ENCODE measurements at regions not wholly inside any gene's neighbourhood (a gene's known extent, or its start where the extent isn't known, plus 50 kb on each side); places are given as distances from the start of the nearest gene placed in this dataset.

DNA sequence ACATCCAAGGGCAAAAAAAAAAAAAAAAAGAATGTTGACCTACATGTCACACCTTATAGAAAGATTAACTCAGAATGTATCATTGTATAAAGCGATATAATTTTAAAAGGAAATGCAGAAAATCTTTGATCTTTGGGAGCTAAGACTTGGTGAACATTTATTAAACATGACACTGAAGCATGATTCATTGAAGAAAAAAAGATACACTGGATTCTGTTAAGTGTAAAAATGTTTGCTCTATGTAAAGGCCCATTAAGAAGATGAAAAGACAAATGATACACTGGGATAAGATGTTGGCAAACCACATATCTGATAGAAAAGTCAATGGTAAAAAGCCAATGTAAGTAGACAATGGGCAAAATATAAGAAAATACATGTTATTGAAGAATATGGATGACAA lies 1131.0 kb downstream of the AACS start:
- TF ChIP-seq, protein P1, sequence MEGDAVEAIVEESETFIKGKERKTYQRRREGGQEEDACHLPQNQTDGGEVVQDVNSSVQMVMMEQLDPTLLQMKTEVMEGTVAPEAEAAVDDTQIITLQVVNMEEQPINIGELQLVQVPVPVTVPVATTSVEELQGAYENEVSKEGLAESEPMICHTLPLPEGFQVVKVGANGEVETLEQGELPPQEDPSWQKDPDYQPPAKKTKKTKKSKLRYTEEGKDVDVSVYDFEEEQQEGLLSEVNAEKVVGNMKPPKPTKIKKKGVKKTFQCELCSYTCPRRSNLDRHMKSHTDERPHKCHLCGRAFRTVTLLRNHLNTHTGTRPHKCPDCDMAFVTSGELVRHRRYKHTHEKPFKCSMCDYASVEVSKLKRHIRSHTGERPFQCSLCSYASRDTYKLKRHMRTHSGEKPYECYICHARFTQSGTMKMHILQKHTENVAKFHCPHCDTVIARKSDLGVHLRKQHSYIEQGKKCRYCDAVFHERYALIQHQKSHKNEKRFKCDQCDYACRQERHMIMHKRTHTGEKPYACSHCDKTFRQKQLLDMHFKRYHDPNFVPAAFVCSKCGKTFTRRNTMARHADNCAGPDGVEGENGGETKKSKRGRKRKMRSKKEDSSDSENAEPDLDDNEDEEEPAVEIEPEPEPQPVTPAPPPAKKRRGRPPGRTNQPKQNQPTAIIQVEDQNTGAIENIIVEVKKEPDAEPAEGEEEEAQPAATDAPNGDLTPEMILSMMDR (IDR thresholded peaks at IDR 0.05): no peak
- TF ChIP-seq POLR2A (IDR thresholded peaks at IDR 0.05) (no peak), POLR2AphosphoS5 (IDR thresholded peaks at IDR 0.05) (no peak)

Data from prostate gland (tissue), 2 donors.